CD4-positive, alpha-beta T cell (primary cell): ENCODE measurements at regions not wholly inside any gene's neighbourhood (a gene's known extent, or its start where the extent isn't known, plus 50 kb on each side); places are given as distances from the start of the nearest gene placed in this dataset.
"Not testable (repeated sequence)": the region's sequence is repeated elsewhere in the genome, so short reads cannot be mapped to it uniquely, and the experiment has no call there.

ENCODE experiments used
- ATAC-seq: fragments of 200-7000 bp; cut with Tn5 transposase; one replicate; pipeline ENCODE4 v1.10.0; 2022; ENCODE audit warnings: mild to moderate bottlenecking; ENCODE audit not compliant: poor library complexity
- CTCF ChIA-PET: fragments of 350-600 bp; sonication (Branson Sonifier 250); formaldehyde crosslinking; loops from one replicate; lab custom pipeline; 2021; ENCODE audit warnings: antibody characterized with exemption, inconsistent platforms; lab: Charles Lee
- POLR2A ChIA-PET: fragments of 350-600 bp; sonication (Branson Sonifier 250); formaldehyde crosslinking; loops from one replicate; lab custom pipeline; 2021; ENCODE audit warnings: antibody characterized with exemption, inconsistent platforms; lab: Charles Lee
- DNase-seq, 14 experiments: peaks; one replicate each; pipeline ENCODE4 v3.0.0-alpha.2; 2013 to 2020; ENCODE audit warnings: mixed read lengths in 2 of 14
- H3K27ac ChIP-seq, 2 donors: one replicate each; pipeline versions ENCODE4 v1.5.1 to v1.7.0; 2013; ENCODE audit warnings: low read length in 2 of 2, low read depth in 1 of 2, mild to moderate bottlenecking in 1 of 2
- H3K27me3 ChIP-seq, 2 experiments: 1 replicate in 1 of 2; 2 replicates in 1 of 2; pipeline versions ENCODE4 v1.6.1 to v1.7.0; 2013; ENCODE audit warnings: low read length in 2 of 2, control low read depth in 1 of 2, mild to moderate bottlenecking in 1 of 2, moderate library complexity in 1 of 2; ENCODE audit not compliant: insufficient read depth in 2 of 2, control insufficient read depth in 1 of 2
- H3K36me3 ChIP-seq: one replicate; pipeline ENCODE4 v1.6.1; 2013; ENCODE audit warnings: low read length, control low read depth; ENCODE audit not compliant: insufficient read depth
- H3K4me1 ChIP-seq: one replicate; pipeline ENCODE4 v1.6.1; 2013; ENCODE audit warnings: low read length, control low read depth; ENCODE audit not compliant: insufficient read depth
- H3K4me3 ChIP-seq: one replicate; pipeline ENCODE4 v1.5.1; 2013; ENCODE audit warnings: mild to moderate bottlenecking, low read length, moderate library complexity
- H3K9me3 ChIP-seq, 2 experiments: 1 replicate in 1 of 2; 2 replicates in 1 of 2; pipeline versions ENCODE4 v1.6.1 to v1.7.0; 2013; ENCODE audit warnings: low read length in 2 of 2, mild to moderate bottlenecking in 2 of 2, control low read depth in 1 of 2, moderate library complexity in 1 of 2; ENCODE audit not compliant: control insufficient read depth in 1 of 2, insufficient read depth in 1 of 2
- H3K27ac Mint-ChIP-seq: one replicate; pipeline ENCODE4 v1.8.0; 2020; ENCODE audit warnings: mixed read lengths
- H3K27me3 Mint-ChIP-seq: one replicate; pipeline ENCODE4 v1.8.0; 2021; ENCODE audit warnings: mixed read lengths
- H3K36me3 Mint-ChIP-seq: one replicate; pipeline ENCODE4 v1.8.0; 2021; ENCODE audit warnings: low read depth, mixed read lengths
- H3K4me1 Mint-ChIP-seq: one replicate; pipeline ENCODE4 v1.8.0; 2021; ENCODE audit warnings: low read depth, mixed read lengths
- H3K4me3 Mint-ChIP-seq: one replicate; pipeline ENCODE4 v1.8.0; 2020; ENCODE audit warnings: mild to moderate bottlenecking, mixed read lengths
- H3K9me3 Mint-ChIP-seq: one replicate; pipeline ENCODE4 v1.8.0; 2020; ENCODE audit warnings: mixed read lengths
- CTCF ChIP-seq: fragments of 200-600 bp; IDR thresholded peaks from one replicate; pipeline ENCODE4 v1.8.0; 2022; ENCODE audit warnings: antibody characterized with exemption, mild to moderate bottlenecking
- intact Hi-C, 2 experiments: fragments of 100-400 bp; cut with DNase I in 1 of 2; cut with micrococcal nuclease in 1 of 2; formaldehyde crosslinking; loops; one replicate each; pipeline versions ENCODE4 v1.15.1 to v1.9.0; 2023 to 2025; cut with DNase I, micrococcal nuclease

- H3K4me1 Mint-ChIP-seq, result no peaks in the 10 kb centered on the region
- H3K36me3 Mint-ChIP-seq, result no peaks in the 10 kb centered on the region
- Histone ChIP-seq H3K27me3 (no peaks in the 10 kb centered on the region), H3K4me3 (no peak overlapping the region), H3K36me3 (no peaks in the 10 kb centered on the region), H3K27ac (no peak overlapping the region), H3K4me1 (no peaks in the 10 kb centered on the region), H3K9me3 (peaks cover 0 to 19% of the 10 kb centered on the region in 2 experiments)
- no peaks in the 10 kb centered on the region for H3K27me3 Mint-ChIP-seq
- H3K27ac Mint-ChIP-seq, result no peak overlapping the region
- ChIA-PET CTCF (no interaction called here), POLR2A (no interaction called here)
- no peak for TF ChIP-seq CTCF
- H3K4me3 Mint-ChIP-seq, result no peak overlapping the region
- DNase-seq, result no peak
- no peak for ATAC-seq
- intact Hi-C loops, result no loop called here
- peaks cover 13% of the 10 kb centered on the region for H3K9me3 Mint-ChIP-seq
Measured at GRCh38 chr1:58183286-58183685, 363.2 kb downstream of the OMA1 start.

- Mint-ChIP-seq H3K4me1 (no peaks in the 10 kb centered on the region), H3K27ac (no peak overlapping the region), H3K9me3 (peaks cover 16% of the 10 kb centered on the region), H3K27me3 (no peaks in the 10 kb centered on the region), H3K4me3 (no peak overlapping the region), H3K36me3 (no peaks in the 10 kb centered on the region)
- Histone ChIP-seq H3K27ac (no peak overlapping the region), H3K4me3 (no peak overlapping the region), H3K4me1 (no peaks in the 10 kb centered on the region), H3K9me3 (peaks cover 0 to 19% of the 10 kb centered on the region in 2 experiments), H3K27me3 (no peaks in the 10 kb centered on the region), H3K36me3 (no peaks in the 10 kb centered on the region)
- ChIA-PET CTCF (no interaction called here), POLR2A (no interaction called here)
- TF ChIP-seq CTCF, result no peak
- intact Hi-C loops, result no loop called here
- ATAC-seq (no peak), DNase-seq (no peak)
Measured at GRCh38 chr1:58180537-58180936, 366.0 kb downstream of the OMA1 start.

GRCh38 chr1:58169160-58169559, 377.4 kb downstream of the OMA1 start:
- H3K4me1 Mint-ChIP-seq, H3K9me3 Mint-ChIP-seq, H3K27ac Mint-ChIP-seq, H3K36me3 ChIP-seq, H3K27me3 Mint-ChIP-seq, H3K4me3 ChIP-seq, H3K4me3 Mint-ChIP-seq, intact Hi-C loops, H3K9me3 ChIP-seq, ATAC-seq, H3K4me1 ChIP-seq, POLR2A ChIA-PET, H3K27ac ChIP-seq, H3K27me3 ChIP-seq, DNase-seq, H3K36me3 Mint-ChIP-seq, CTCF ChIA-PET: not testable (repeated sequence)

- intact Hi-C loops, H3K9me3 Mint-ChIP-seq: not testable (repeated sequence)
- CTCF ChIA-PET, result interaction anchor here (0.7 kb wide), 1 partner anchor 31 kb away, joined by 3 read pairs; no protein-coding TSS in a partner anchor
Measured at GRCh38 chr1:58167131-58167530, 379.4 kb downstream of the OMA1 start.

More at GRCh38 chr1:58167131-58167530, 379.4 kb downstream of the OMA1 start:
- H3K9me3 ChIP-seq, DNase-seq, H3K36me3 Mint-ChIP-seq, H3K36me3 ChIP-seq, H3K4me1 ChIP-seq, POLR2A ChIA-PET, H3K27ac ChIP-seq, H3K4me3 ChIP-seq, ATAC-seq, H3K27ac Mint-ChIP-seq, H3K27me3 ChIP-seq, H3K4me1 Mint-ChIP-seq, H3K4me3 Mint-ChIP-seq, H3K27me3 Mint-ChIP-seq: not testable (repeated sequence)
